Smooth muscle cell (in vitro differentiated cells): ENCODE measurements at regions not wholly inside any gene's neighbourhood (a gene's known extent, or its start where the extent isn't known, plus 50 kb on each side); places are given as distances from the start of the nearest gene placed in this dataset.

Experiments used
- DNase-seq: peaks from one replicate; lab custom pipeline; 2025; ENCODE audit not compliant: unreplicated experiment; lab: John Stamatoyannopoulos, UW
- H2AFZ ChIP-seq: fragments of 200-600 bp; sonication (generic); 2 replicates; pipeline ENCODE4 v1.6.0; 2016; ENCODE audit warnings: antibody characterized with exemption, low read depth, mild to moderate bottlenecking
- H3F3A ChIP-seq: fragments of 200-600 bp; sonication (generic); 2 replicates; pipeline ENCODE4 v1.6.0; 2017; ENCODE audit warnings: antibody characterized with exemption, low read depth
- H3K27ac ChIP-seq: fragments of 200-600 bp; sonication (generic); 2 replicates; pipeline ENCODE4 v1.5.1; 2016; ENCODE audit warnings: low read depth, mild to moderate bottlenecking
- H3K27me3 ChIP-seq: fragments of 200-600 bp; sonication (generic); 2 replicates; pipeline ENCODE4 v1.6.1; 2016; ENCODE audit warnings: low read depth, mild to moderate bottlenecking
- H3K36me3 ChIP-seq: fragments of 200-600 bp; sonication (generic); 2 replicates; pipeline ENCODE4 v1.5.1; 2016; ENCODE audit warnings: low read depth
- H3K4me1 ChIP-seq: fragments of 200-600 bp; sonication (generic); 2 replicates; pipeline ENCODE4 v1.5.1; 2016; ENCODE audit warnings: low read depth
- H3K4me2 ChIP-seq: fragments of 200-600 bp; sonication (generic); 2 replicates; pipeline ENCODE4 v1.6.0; 2016; ENCODE audit warnings: mild to moderate bottlenecking
- H3K4me3 ChIP-seq: fragments of 200-600 bp; sonication (generic); 2 replicates; pipeline ENCODE4 v1.5.1; 2016; ENCODE audit warnings: mild to moderate bottlenecking
- H3K79me2 ChIP-seq: fragments of 200-600 bp; sonication (generic); 2 replicates; pipeline ENCODE4 v1.6.0; 2016; ENCODE audit warnings: low read depth, mild to moderate bottlenecking
- H3K9ac ChIP-seq: fragments of 200-600 bp; sonication (generic); 2 replicates; pipeline ENCODE4 v1.6.0; 2016; ENCODE audit warnings: low read depth
- H3K9me3 ChIP-seq: fragments of 200-600 bp; sonication (generic); replicated peaks from 2 replicates; pipeline ENCODE4 v1.5.1; 2016; ENCODE audit warnings: low read depth
- H4K20me1 ChIP-seq: fragments of 200-600 bp; sonication (generic); 2 replicates; pipeline ENCODE4 v1.6.0; 2016; ENCODE audit warnings: low read depth
- WGBS: methylation state at CpG from one replicate; pipeline ENCODE4 v1.1.7; 2016; ENCODE audit warnings: low lambda C conversion rate; 5-methylcytosine and 5-hydroxymethylcytosine counted together
- TF ChIP-seq, protein P1 (sequence below): fragments of 200-600 bp; sonication (generic); IDR thresholded peaks from 2 replicates; pipeline ENCODE4 v1.5.1; 2017; ENCODE audit warnings: borderline replicate concordance, mild to moderate bottlenecking, antibody characterized with exemption; ENCODE audit not compliant: insufficient read depth, poor library complexity, severe bottlenecking

DNA sequence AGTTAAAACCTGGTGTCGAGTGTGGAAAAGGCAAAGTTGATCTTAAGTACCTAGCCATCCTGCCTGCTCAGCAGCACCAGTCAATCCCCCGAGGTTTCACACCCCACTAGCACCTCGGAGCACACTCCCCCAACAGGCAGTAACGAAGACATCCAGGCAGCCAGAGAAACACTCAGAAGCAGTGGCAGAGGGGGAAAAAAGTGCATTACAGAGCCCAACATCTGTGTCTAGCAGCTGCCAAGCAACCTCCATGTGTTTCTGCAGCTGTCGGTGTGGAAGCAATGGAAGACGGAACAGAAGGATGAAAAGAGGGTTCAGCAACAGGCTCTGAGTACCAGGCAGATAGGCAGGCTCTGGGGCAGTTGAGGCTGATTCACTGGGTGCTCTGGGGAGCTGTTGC, 73.4 kb upstream of the PROX1 start:
- Histone ChIP-seq H3K36me3 (no peaks in the 10 kb centered on the region), H3K27ac (no peak overlapping the region), H2AFZ (no peak overlapping the region), H3K79me2 (no peaks in the 10 kb centered on the region), H3K9ac (no peak overlapping the region), H3K27me3 (peaks cover 19% of the 10 kb centered on the region), H3F3A (no peaks in the 10 kb centered on the region), H3K4me3 (no peak overlapping the region), H3K9me3 (no peaks in the 10 kb centered on the region), H4K20me1 (no peaks in the 10 kb centered on the region), H3K4me2 (no peak overlapping the region), H3K4me1 (no peaks in the 10 kb centered on the region)
- TF ChIP-seq, protein P1, sequence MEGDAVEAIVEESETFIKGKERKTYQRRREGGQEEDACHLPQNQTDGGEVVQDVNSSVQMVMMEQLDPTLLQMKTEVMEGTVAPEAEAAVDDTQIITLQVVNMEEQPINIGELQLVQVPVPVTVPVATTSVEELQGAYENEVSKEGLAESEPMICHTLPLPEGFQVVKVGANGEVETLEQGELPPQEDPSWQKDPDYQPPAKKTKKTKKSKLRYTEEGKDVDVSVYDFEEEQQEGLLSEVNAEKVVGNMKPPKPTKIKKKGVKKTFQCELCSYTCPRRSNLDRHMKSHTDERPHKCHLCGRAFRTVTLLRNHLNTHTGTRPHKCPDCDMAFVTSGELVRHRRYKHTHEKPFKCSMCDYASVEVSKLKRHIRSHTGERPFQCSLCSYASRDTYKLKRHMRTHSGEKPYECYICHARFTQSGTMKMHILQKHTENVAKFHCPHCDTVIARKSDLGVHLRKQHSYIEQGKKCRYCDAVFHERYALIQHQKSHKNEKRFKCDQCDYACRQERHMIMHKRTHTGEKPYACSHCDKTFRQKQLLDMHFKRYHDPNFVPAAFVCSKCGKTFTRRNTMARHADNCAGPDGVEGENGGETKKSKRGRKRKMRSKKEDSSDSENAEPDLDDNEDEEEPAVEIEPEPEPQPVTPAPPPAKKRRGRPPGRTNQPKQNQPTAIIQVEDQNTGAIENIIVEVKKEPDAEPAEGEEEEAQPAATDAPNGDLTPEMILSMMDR = no peak
- DNase-seq = no peak
- 76% methylated on average over 6 of the region's 6 CpGs for WGBS

DNA sequence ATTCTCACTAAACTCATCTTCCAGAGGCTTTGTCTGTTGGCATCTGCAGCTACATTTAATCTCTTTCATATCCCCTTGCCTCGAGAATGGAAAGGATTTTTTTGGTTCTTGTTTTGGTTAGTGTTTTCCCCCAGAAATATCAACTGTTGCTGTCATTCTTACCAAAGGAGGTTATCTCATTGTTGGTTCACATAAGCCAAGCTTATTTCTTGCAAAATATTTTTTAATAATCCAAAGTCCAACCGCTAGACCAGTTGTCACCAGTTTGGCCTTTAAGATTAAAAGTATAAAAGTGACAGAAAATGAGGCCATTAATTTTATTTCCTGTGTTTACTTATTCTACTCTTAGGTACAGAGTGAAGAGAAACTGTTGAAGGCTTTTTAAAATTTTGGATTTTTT, 66.5 kb upstream of the PROX1 start:
- Histone ChIP-seq H3K9me3 (no peaks in the 10 kb centered on the region), H3K9ac (no peak overlapping the region), H3K4me2 (no peak overlapping the region), H3K4me1 (no peaks in the 10 kb centered on the region), H3K27me3 (peaks cover 3% of the 10 kb centered on the region), H3K36me3 (no peaks in the 10 kb centered on the region), H3K27ac (no peak overlapping the region), H4K20me1 (no peaks in the 10 kb centered on the region), H3K79me2 (no peaks in the 10 kb centered on the region), H2AFZ (no peak overlapping the region), H3K4me3 (no peak overlapping the region), H3F3A (no peaks in the 10 kb centered on the region)
- TF ChIP-seq, protein P1 = no peak
- no peak for DNase-seq
- WGBS = 78% methylated on average over 2 of the region's 2 CpGs

DNA sequence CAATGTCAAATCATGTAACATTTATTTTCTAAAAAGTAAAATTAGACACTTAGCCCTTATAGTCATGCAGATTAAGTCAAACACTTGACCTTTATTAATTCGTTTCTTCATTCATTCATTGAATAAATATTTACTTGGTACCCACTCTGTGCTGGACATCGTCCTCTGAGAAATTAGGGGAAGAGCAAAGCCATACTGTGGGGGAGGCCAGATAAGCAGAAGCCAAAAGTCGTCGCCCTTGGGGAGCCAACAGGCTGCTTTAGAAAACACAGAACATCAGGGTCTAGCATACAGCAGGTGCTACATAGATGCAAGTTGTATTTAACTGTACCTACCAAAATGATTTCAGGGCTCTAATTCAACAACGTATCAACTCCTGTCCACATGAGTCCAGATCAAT, 66.1 kb upstream of the PROX1 start:
- H3K4me3 ChIP-seq = no peak overlapping the region
- no peaks in the 10 kb centered on the region for H3K79me2 ChIP-seq
- H3K4me1 ChIP-seq = no peaks in the 10 kb centered on the region
- H3K9ac ChIP-seq = no peak overlapping the region
- no peaks in the 10 kb centered on the region for H3F3A ChIP-seq
- WGBS = 81% methylated on average over 5 of the region's 5 CpGs
- no peaks in the 10 kb centered on the region for H3K36me3 ChIP-seq
- H4K20me1 ChIP-seq = no peaks in the 10 kb centered on the region
- TF ChIP-seq, protein P1 = no peak
- no peak overlapping the region for H3K27ac ChIP-seq
- H3K27me3 ChIP-seq = peaks cover 3% of the 10 kb centered on the region
- DNase-seq = no peak
- no peaks in the 10 kb centered on the region for H3K9me3 ChIP-seq
- H3K4me2 ChIP-seq = no peak overlapping the region
- H2AFZ ChIP-seq = no peak overlapping the region

DNA sequence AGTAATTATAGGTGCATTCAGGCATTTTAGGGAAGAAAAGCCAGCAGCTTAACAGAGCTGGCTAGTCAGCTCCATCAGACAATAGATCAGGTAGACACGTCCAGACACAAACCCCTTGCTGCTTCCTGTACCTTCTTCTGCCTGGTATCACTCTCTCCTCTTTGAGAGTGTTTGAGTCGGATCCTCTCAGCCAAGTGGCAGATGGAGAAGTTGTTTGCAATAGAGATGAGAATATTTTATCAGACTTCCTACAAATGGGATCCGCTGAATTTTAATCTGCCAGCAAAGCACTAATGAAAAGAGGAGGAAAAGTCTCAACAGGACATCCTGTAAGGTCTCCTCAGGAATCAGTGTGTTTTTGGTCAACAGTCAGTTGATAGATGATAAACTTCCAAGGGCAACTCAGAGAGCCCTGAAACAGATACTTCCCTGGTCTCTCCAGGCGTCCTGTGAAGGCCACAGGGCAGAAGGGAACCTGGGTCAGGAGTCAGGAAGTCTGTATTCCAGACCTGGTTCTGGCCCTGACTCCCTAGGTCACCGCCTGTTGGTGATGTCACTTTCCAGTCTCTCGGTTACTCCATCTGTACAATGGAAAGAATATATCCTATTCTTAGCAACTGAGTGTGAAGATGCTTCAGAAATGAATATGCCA, 62.1 kb upstream of the PROX1 start:
- TF ChIP-seq, protein P1 = no peak
- no peak overlapping the region for H3K9ac ChIP-seq
- H4K20me1 ChIP-seq = no peaks in the 10 kb centered on the region
- H3K27ac ChIP-seq = no peak overlapping the region
- H3K79me2 ChIP-seq = no peaks in the 10 kb centered on the region
- no peak overlapping the region for H2AFZ ChIP-seq
- DNase-seq = no peak
- H3K9me3 ChIP-seq = no peaks in the 10 kb centered on the region
- H3K4me2 ChIP-seq = no peak overlapping the region
- H3F3A ChIP-seq = no peaks in the 10 kb centered on the region
- H3K36me3 ChIP-seq = no peaks in the 10 kb centered on the region
- H3K4me3 ChIP-seq = no peak overlapping the region
- H3K27me3 ChIP-seq = no peaks in the 10 kb centered on the region
- no peaks in the 10 kb centered on the region for H3K4me1 ChIP-seq
- 82% methylated on average over 6 of the region's 6 CpGs for WGBS
